Peyer's patch (tissue), 4 donors: ENCODE measurements at regions not wholly inside any gene's neighbourhood (a gene's known extent, or its start where the extent isn't known, plus 50 kb on each side); places are given as distances from the start of the nearest gene placed in this dataset.

Experiments used
- DNase-seq, 3 donors: peaks; one replicate each; pipeline ENCODE4 v3.0.0-alpha.2; 2017 to 2019
- H3K27ac ChIP-seq, 4 donors: fragments of 200-600 bp; sonication (generic); one replicate each; pipeline ENCODE4 v1.5.1; 2016 to 2019
- H3K27me3 ChIP-seq, 2 donors: fragments of 200-600 bp; sonication (generic); one replicate each; pipeline ENCODE4 v1.5.1; 2019
- H3K36me3 ChIP-seq, 3 donors: fragments of 200-600 bp; sonication (generic); one replicate each; pipeline ENCODE4 v1.5.1; 2016 to 2019
- H3K4me1 ChIP-seq, 4 donors: fragments of 200-600 bp; sonication (generic); one replicate each; pipeline ENCODE4 v1.5.1; 2016 to 2019
- H3K4me3 ChIP-seq, 4 donors: fragments of 200-600 bp; sonication (generic); 1 replicate in 3 of 4; 2 replicates in 1 of 4; pipeline ENCODE4 v1.5.1; 2016 to 2019; ENCODE audit warnings: mild to moderate bottlenecking in 1 of 4
- H3K9me3 ChIP-seq, 4 donors: fragments of 200-600 bp; sonication (generic); one replicate each; pipeline ENCODE4 v1.5.1; 2016 to 2019; ENCODE audit warnings: mild to moderate bottlenecking in 1 of 4
- POLR2A ChIP-seq, 2 donors: fragments of 450-650 bp; IDR thresholded peaks; one replicate each; pipeline ENCODE4 v1.5.1; 2017; ENCODE audit warnings: antibody characterized with exemption in 2 of 2, mild to moderate bottlenecking in 2 of 2, moderate library complexity in 2 of 2
- TF ChIP-seq, protein P1 (sequence below), 6 experiments: fragments of 450-650 bp in 4 of 6; fragments of 200-600 bp in 2 of 6; sonication (generic) in 1 of 6; IDR thresholded peaks; one replicate each; pipeline ENCODE4 v1.5.1; 2017 to 2019; ENCODE audit warnings: antibody characterized with exemption in 6 of 6, mild to moderate bottlenecking in 3 of 6, moderate library complexity in 1 of 6

DNA sequence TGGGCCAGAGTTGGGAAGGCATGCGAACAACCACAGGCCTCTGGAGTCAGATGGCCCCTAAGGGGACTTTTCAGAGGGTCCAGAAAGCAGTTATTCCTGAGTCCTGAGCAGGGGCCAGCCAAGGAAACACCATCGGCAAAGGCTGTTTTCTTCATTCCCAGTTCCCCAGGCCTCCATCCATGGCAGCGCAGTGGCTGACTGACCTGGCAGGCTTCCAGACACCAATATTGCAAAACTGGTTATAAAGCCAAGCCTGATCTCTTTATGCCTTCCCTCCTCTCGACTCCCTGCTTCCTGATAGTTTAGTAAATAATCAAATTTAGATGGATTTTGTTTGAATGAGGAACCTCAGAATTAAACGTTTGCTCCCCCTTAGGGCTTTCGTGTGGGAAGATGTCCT is 133.4 kb upstream of the ITGA6 start:
- Histone ChIP-seq H3K9me3 (no peaks in the 10 kb centered on the region), H3K4me1 (peaks cover 0 to 5% (median 0%) of the 10 kb centered on the region in 4 donors), H3K27me3 (no peaks in the 10 kb centered on the region), H3K36me3 (no peaks in the 10 kb centered on the region), H3K27ac (no peak overlapping the region), H3K4me3 (no peak overlapping the region)
- TF ChIP-seq POLR2A (IDR thresholded peaks at IDR 0.05), result no peak
- TF ChIP-seq, protein P1, sequence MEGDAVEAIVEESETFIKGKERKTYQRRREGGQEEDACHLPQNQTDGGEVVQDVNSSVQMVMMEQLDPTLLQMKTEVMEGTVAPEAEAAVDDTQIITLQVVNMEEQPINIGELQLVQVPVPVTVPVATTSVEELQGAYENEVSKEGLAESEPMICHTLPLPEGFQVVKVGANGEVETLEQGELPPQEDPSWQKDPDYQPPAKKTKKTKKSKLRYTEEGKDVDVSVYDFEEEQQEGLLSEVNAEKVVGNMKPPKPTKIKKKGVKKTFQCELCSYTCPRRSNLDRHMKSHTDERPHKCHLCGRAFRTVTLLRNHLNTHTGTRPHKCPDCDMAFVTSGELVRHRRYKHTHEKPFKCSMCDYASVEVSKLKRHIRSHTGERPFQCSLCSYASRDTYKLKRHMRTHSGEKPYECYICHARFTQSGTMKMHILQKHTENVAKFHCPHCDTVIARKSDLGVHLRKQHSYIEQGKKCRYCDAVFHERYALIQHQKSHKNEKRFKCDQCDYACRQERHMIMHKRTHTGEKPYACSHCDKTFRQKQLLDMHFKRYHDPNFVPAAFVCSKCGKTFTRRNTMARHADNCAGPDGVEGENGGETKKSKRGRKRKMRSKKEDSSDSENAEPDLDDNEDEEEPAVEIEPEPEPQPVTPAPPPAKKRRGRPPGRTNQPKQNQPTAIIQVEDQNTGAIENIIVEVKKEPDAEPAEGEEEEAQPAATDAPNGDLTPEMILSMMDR (IDR thresholded peaks at IDR 0.05), result no peak
- DNase-seq, result peak in 2 of 3 donors; percentile 55 to 63

DNA sequence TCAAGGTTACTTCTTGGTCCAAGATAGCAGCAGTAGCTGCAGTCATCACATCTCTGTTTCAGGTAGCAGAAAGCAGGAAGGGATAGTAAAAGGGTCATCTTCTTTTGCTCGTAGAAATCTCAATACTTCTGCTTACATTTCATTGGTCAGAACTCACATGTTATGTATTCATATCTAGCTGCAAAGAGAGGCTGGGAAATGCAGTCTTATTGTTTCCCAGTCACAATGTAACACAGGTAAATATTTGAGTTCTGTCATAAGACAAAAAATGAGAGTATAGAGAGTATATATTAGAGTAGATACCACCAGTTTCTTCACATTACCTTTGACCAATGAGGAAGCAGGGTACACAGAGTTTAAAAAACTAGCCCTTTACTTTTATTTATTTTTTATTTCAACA is 132.4 kb upstream of the ITGA6 start:
- no peak for TF ChIP-seq POLR2A (IDR thresholded peaks at IDR 0.05)
- TF ChIP-seq, protein P1 (IDR thresholded peaks at IDR 0.05), result no peak
- Histone ChIP-seq H3K4me3 (no peak overlapping the region), H3K4me1 (peaks cover 0 to 5% (median 0%) of the 10 kb centered on the region in 4 donors), H3K9me3 (no peaks in the 10 kb centered on the region), H3K27me3 (no peaks in the 10 kb centered on the region), H3K27ac (no peak overlapping the region), H3K36me3 (no peaks in the 10 kb centered on the region)
- DNase-seq, result no peak

DNA sequence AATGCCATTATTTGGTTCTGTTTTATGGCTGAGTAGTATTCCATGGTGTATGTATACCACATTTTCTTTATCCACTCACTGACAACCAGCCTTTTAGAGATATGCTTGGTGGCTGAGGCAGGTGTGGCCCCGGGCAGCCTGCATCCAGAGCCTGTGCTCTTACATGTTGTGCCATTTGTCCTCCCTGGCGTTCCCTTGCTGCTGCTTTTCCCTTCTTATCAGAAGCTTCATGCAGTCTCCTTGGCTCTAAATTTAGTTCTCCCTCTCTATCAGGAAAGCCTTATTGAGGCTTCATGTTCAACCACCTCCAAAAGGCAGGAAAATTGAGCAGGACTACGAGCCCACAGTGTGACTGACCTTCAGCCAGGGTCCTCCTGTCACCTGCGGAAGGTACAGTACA is 131.7 kb upstream of the ITGA6 start:
- no peaks in the 10 kb centered on the region for H3K27me3 ChIP-seq
- H3K4me3 ChIP-seq, result no peak overlapping the region
- no peaks in the 10 kb centered on the region for H3K36me3 ChIP-seq
- no peaks in the 10 kb centered on the region for H3K9me3 ChIP-seq
- H3K27ac ChIP-seq, result no peak overlapping the region
- TF ChIP-seq POLR2A (IDR thresholded peaks at IDR 0.05), result no peak
- TF ChIP-seq, protein P1 (IDR thresholded peaks at IDR 0.05), result no peak
- H3K4me1 ChIP-seq, result peaks cover 0 to 5% (median 0%) of the 10 kb centered on the region in 4 donors
- DNase-seq, result no peak

DNA sequence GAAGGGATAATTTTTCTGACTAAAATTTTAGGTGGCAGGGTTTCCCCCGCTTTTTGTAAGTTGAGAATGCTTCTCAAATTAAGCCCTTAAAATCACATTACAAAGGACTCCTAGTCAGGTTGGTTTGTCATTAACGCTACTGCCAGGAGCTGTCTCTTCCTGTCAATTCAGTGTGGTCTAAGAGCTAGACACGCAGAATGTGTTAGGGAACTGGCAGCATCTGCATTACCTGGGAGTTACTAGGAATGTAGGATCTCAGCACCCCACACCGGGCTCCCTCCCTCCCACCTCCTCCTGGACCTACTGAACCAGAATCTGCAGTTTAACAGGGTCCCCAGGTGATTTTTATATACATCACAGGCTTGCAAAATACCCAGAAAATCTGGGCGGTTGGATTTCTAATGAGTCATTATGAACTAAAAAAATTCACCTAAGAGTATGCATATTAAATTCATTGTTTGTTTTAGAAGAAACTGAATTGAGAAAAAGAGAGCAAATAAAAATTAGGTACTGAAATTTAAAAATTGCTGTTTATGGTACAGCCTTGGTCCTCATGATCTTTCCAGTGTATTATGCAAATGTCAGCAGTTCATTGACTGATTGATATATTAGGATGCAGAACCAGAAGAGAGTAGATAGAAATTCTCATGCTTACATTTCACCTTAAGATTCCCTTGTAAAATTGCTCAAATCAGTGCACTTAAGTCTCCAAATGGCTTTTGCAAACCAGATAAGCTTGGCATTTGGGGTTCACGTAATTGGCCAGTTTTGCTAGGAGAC is 130.9 kb upstream of the ITGA6 start:
- Histone ChIP-seq H3K27me3 (no peaks in the 10 kb centered on the region), H3K4me1 (peaks cover 0 to 5% (median 0%) of the 10 kb centered on the region in 4 donors), H3K9me3 (no peaks in the 10 kb centered on the region), H3K27ac (no peak overlapping the region), H3K4me3 (no peak overlapping the region), H3K36me3 (no peaks in the 10 kb centered on the region)
- DNase-seq, result no peak
- TF ChIP-seq POLR2A (IDR thresholded peaks at IDR 0.05), result no peak

DNA sequence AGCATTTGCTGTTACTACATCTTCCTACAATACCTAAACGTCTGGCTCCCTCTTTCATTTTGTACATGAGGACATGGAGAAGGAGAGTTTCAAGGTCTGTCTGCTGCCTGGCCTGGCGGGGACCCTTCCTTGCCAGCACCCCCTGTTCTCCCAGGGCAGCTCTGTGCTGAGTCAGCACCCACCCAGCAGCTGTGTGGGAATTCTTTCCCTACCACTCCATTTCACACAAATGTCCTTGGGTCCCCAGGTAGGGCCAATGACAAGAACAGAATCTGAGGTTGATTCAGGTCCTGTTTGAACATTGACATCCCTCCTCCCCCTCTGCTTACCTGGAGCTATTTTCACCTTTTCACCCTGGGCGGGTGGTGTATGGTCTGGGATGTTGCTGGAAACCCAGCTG is 129.9 kb upstream of the ITGA6 start:
- no peak overlapping the region for H3K27ac ChIP-seq
- H3K9me3 ChIP-seq, result no peaks in the 10 kb centered on the region
- H3K4me3 ChIP-seq, result no peak overlapping the region
- no peaks in the 10 kb centered on the region for H3K27me3 ChIP-seq
- no peaks in the 10 kb centered on the region for H3K36me3 ChIP-seq
- TF ChIP-seq, protein P1 (IDR thresholded peaks at IDR 0.05), result no peak
- TF ChIP-seq POLR2A (IDR thresholded peaks at IDR 0.05), result no peak
- H3K4me1 ChIP-seq, result peaks cover 0 to 5% (median 0%) of the 10 kb centered on the region in 4 donors
- no peak for DNase-seq

DNA sequence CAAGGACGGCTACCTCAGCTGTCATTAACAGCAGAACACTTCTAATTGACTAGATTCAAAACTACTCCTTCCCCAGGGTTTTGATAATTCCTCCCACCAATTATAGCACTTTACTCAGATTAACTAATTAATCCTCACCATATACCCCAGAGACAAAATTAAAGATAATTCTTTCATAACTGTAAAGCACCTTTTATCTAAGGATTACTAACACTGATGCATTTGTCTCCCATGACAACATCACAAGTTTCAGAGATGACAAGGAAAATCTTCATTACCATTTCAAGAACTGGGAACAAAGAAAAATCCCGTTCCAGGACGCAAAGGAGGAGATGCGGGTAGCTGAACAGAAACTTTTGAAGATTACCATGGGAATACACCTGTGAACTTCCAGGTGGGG is 129.4 kb upstream of the ITGA6 start:
- Histone ChIP-seq H3K9me3 (no peaks in the 10 kb centered on the region), H3K4me1 (peaks cover 0 to 5% (median 0%) of the 10 kb centered on the region in 4 donors)
- TF ChIP-seq POLR2A (IDR thresholded peaks at IDR 0.05), result no peak
- TF ChIP-seq, protein P1 (IDR thresholded peaks at IDR 0.05), result no peak

More for the DNA sequence above, 129.4 kb upstream of the ITGA6 start:
- Histone ChIP-seq H3K27me3 (no peaks in the 10 kb centered on the region), H3K27ac (no peak overlapping the region), H3K4me3 (no peak overlapping the region), H3K36me3 (no peaks in the 10 kb centered on the region)
- no peak for DNase-seq
